ENCODE measurements at regions not wholly inside any gene's neighbourhood (a gene's known extent, or its start where the extent isn't known, plus 50 kb on each side); places are given as distances from the start of the nearest gene placed in this dataset.

- DNase-seq: no peak
Measured at GRCh38 chr20:9919271-9920014, 80.6 kb upstream of the PAK5 start.

- DNase-seq: no peak
Measured at GRCh38 chr20:9918348-9918747, 79.5 kb upstream of the PAK5 start.

GRCh38 chr20:9916761-9917160 lies 77.9 kb upstream of the PAK5 start:
- DNase-seq: no peak

- no peak for DNase-seq
Measured at GRCh38 chr20:9912858-9913434, 74.1 kb upstream of the PAK5 start.

- no peak for DNase-seq
Measured at GRCh38 chr20:9912290-9912689, 73.4 kb upstream of the PAK5 start.

GRCh38 chr20:9911519-9911918 lies 72.6 kb upstream of the PAK5 start:
- DNase-seq: no peak

GRCh38 chr20:9909167-9909566 lies 70.3 kb upstream of the PAK5 start:
- no peak for DNase-seq

GRCh38 chr20:9903048-9903655 lies 64.3 kb upstream of the PAK5 start:
- no peak for DNase-seq

- no peak for DNase-seq
Measured at GRCh38 chr20:9889270-9889981, 50.5 kb upstream of the PAK5 start.
